ENCODE measurements at regions not wholly inside any gene's neighbourhood (a gene's known extent, or its start where the extent isn't known, plus 50 kb on each side); places are given as distances from the start of the nearest gene placed in this dataset.

GRCh38 chr13:85076343-85076742 lies 722.9 kb downstream of the SLITRK6 start:
- TF ChIP-seq CTCF (IDR thresholded peaks at IDR 0.05; ENCODE audit: borderline replicate concordance, extremely low read depth, low read length, poor library complexity, severe bottlenecking) (no peak), EZH2 (IDR thresholded peaks at IDR 0.05; ENCODE audit: borderline replicate concordance, low read depth, low read length, severe bottlenecking) (no peak)
